ENCODE measurements at regions not wholly inside any gene's neighbourhood (a gene's known extent, or its start where the extent isn't known, plus 50 kb on each side); places are given as distances from the start of the nearest gene placed in this dataset.

GRCh38 chr3:166556955-166557354 lies 719.7 kb upstream of the BCHE start:
- no peak for TF ChIP-seq CTCF (IDR thresholded peaks at IDR 0.05; ENCODE audit: low read depth, low read length, poor library complexity, severe bottlenecking)
- TF ChIP-seq EZH2phosphoT487 (IDR thresholded peaks at IDR 0.05; ENCODE audit: borderline replicate concordance, low read length) = no peak
